DMS 273 (cell line): ENCODE measurements at regions not wholly inside any gene's neighbourhood (a gene's known extent, or its start where the extent isn't known, plus 50 kb on each side); places are given as distances from the start of the nearest gene placed in this dataset.
"Not testable (repeated sequence)": the region's sequence is repeated elsewhere in the genome, so short reads cannot be mapped to it uniquely, and the experiment has no call there.

Experiments used
- DNase-seq: peaks from one replicate; lab custom pipeline; 2025; ENCODE audit not compliant: unreplicated experiment; lab: John Stamatoyannopoulos, UW

GRCh38 chr16:16613212-16613611, 234.3 kb downstream of the NPIPA7 start:
- not testable (repeated sequence) for DNase-seq

GRCh38 chr16:16614484-16614883, 235.5 kb downstream of the NPIPA7 start:
- DNase-seq = not testable (repeated sequence)

DNA sequence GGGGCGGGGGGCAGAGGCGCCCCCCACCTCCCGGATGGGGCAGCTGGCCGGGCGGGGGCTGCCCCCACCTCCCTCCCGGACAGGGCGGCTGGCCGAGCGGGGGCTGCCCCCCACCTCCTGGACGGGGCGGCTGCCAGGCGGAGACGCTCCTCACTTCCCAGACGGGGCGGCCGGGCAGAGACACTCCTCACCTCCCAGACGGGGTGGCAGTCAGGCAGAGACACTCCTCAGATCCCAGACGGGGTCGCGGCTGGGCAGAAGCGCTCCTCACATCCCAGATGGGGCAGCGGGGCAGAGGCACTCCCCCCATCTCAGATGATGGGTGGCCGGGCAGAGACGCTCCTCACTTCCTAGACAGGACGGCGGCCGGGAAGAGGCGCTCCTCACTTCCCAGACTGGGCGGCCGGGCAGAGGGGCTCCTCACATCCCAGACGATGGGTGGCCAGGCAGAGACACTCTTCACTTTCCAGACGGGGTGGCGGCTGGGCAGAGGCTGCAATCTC, 240.1 kb downstream of the NPIPA7 start:
- DNase-seq = not testable (repeated sequence)

GRCh38 chr16:16624367-16624766, 245.4 kb downstream of the NPIPA7 start:
- DNase-seq = not testable (repeated sequence)

- not testable (repeated sequence) for DNase-seq
Measured at GRCh38 chr16:16625140-16625539, 246.2 kb downstream of the NPIPA7 start.

DNA sequence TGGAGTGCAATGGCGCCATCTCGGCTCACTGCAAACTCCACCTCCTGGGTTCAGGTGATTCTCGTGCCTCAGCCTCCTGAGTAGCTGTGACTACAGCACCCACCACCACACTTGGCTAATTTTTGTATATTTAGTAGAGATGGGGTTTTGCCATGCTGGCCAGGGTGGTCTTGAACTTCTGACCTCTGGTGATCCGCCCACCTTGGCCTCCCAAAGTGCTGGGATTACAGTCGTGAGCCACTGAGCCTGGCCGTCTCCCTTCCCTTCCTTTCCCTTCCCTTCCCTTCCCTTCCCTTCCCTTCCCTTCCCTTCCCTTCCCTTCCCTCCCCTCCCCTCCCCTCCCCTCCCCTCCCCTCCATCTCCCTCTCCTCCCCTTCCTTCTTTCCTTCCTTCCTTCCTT, 248.9 kb downstream of the NPIPA7 start:
- DNase-seq = not testable (repeated sequence)

- DNase-seq = not testable (repeated sequence)
Measured at GRCh38 chr16:16638231-16638630, 259.3 kb downstream of the NPIPA7 start.

- not testable (repeated sequence) for DNase-seq
Measured at GRCh38 chr16:16638714-16639113, 259.8 kb downstream of the NPIPA7 start.

DNA sequence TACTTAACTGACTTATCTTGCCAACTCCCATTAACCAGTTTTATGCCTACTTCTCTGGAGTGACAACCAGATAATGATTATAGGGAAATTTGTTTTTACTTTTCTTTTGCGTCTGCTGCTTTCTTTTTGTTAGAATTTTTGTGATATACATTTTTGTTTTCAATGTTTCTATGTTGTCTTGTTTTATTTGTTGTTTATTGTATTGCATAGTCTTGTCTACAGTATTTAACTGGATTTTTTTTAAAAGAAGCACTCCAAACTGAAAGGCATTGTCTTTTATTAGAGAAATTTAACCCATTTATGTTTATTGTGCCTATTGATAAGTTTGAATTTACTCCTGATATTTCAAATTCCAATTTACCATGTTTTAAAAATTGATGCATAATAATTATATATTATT, 264.9 kb downstream of the NPIPA7 start:
- DNase-seq = not testable (repeated sequence)

DNA sequence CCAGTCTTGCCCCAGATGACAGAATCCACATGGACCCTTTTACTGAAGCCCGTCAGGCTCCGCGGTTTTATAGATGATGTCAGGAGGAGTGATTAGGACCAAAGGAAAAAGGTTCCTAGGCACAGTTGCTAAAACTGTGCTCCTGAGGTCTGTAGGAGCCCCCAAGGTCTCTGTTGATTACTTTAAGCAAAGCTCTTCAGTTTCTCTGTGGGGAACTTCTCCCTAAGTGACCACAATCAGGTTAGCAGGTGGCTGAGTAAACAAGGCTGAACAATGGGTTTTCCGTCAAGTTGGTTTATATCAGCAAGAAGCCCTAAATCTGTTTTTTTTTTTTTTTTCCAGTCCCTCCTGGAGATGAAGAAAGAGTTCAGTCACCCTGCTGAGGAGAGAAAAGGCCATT, 269.1 kb downstream of the NPIPA7 start:
- DNase-seq = not testable (repeated sequence)

DNA sequence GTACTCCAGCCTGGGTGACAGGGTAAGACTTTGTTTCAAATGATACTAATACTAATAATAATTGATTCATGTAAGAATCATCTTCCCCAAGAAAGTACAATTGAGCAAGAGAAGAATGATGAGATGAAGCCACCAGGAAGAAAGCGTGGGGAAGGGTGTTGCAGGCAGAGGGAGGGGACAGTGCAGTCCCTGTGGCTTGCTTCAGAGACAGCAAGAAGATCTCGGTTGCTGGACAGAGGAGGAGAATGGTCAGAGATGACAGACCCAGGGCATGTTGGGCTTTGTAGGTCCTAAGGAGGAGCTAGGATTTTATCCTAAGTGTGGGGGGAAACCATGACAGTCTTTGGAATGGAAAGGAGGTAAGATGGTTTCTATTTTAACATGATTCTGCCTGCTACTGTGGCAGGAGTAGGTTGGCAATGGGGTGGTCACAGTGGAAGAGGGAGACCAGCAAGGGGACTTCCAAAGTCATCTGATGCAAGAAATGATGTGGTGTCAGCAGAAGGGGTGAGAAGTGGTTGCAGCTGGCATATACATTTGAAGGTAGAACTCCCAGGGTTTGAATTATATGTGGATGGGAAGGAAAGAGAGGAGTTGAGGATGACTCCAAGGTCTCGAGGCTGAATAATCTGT, 293.4 kb downstream of the NPIPA7 start:
- not testable (repeated sequence) for DNase-seq

DNA sequence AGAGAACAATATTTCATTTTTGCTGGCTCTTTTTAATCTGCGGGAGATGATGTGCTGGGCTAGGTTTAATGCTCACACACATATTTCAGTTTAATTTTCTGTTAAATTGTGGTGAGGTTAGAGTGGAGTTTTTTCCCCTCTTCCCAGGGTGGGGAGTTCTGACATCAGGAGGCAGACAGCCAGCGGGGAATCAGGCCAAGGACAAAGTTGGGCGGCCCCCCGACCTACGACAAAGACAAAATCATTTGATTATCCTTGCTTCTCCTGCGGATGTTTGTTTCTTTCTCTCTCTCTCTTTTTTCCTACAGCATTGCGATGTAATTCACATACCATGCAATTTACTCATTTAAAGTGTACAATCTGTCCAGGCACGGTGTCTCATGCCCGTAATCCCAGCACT, 295.9 kb downstream of the NPIPA7 start:
- not testable (repeated sequence) for DNase-seq

DNA sequence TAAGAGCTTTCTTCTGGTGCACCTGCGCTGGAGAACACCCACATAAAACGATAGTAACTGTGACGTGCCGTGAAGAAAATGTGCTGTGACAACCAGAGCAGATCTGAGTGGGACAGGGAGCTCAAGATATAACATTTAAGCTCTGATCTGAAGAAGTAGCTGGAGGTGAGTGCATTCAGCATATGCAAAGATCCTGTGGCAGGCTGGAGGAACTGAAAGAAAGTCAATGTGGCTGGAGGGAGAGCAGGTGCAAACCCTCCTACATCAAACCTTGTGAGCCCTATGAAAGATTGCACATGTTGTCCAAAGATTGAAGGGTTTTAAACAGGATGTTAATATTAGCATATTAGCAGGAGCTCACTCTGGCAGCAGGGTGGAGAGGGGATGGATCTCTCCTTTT, 342.9 kb downstream of the NPIPA7 start:
- DNase-seq = not testable (repeated sequence)

DNA sequence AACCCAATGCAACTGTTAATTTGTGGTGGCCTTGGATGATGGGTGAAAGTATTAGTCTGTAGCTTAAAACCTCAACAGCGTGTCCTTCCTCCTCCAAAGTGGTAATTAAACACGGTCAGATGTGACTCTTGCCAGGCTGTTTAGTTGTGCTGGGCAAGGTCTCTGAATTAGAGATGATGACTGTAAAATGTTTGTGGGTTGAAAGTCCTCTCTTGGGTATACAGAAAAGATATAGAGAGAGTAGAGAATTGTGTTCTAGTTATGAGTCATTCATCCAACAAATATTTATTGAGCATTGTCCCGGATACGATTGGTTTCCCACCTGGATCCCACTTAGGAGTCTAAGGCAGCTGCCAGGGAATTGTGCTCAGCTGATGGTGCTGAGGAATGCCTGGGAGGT, 343.7 kb downstream of the NPIPA7 start:
- not testable (repeated sequence) for DNase-seq

DNA sequence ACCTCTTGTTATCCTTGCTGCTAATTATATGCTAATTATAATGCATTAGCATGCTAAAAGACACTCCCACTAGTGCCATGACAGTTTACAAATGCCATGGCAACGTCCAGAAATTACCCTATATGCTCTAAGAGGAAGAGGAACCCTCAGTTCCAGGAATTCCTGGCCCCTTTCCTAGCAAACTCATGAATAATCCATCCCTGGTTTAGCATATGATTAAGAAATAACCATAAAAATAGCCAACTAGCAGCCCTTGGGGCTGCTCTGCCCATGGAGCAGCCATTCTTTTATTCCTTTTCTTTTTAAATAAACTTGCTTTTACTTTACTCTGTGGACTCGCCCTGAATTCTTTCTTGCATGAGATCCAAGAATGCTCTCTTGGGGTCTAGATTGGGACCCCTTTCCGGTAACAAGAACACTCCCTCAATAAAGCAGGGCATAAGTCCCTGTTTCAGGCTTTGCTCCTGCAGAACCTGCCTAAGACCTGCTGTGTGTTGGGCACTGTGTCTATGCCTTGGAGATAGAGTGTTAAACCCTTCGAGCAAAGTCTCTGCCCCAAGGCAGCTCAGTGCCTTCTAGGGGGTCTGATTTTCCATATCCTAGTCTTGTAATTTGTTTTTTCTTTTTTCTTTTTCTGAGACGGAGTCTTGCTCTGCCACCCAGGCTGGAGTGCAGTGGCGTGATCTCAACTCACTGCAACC, 345.0 kb downstream of the NPIPA7 start:
- not testable (repeated sequence) for DNase-seq

DNA sequence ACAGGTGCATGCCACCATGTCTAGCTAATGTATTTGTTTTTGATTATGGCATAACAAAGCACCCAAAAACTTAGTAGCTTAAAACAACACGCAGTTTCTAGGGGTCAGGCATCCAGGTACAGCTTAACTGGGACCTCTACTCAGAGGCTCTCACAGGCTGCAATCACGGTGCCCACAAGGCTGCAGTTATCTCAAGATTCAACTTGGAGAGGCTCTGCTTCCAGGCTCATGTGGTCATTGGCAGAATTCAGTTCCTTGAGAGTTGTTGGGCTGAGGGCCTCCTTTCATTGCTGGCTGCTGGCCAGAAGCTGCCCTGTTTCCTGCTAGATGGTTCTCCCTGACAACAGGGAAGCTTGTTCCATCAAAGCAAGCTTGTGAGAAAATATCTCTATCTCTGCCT, 348.1 kb downstream of the NPIPA7 start:
- not testable (repeated sequence) for DNase-seq

DNA sequence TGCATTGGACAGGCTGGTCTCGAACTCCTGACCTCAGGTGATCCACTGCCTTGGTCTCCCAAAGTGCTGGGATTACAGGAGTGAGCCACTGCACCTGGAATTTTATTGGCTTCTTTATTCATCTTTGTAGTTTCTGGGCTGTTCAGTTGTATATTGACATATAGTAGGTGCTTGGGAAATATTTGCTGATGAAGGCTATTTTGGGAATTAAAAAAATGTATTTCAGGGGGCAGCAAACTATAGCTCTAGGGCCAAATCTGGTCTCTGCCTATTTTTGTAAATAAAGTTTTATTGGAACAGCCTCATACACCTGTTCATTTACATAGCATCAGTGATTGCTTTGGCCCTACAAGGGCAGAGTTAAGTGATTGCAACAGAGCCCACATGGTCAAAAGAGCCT, 363.6 kb downstream of the NPIPA7 start:
- DNase-seq = not testable (repeated sequence)

- DNase-seq = not testable (repeated sequence)
Measured at GRCh38 chr16:16754992-16755667, 376.2 kb downstream of the NPIPA7 start.

DNA sequence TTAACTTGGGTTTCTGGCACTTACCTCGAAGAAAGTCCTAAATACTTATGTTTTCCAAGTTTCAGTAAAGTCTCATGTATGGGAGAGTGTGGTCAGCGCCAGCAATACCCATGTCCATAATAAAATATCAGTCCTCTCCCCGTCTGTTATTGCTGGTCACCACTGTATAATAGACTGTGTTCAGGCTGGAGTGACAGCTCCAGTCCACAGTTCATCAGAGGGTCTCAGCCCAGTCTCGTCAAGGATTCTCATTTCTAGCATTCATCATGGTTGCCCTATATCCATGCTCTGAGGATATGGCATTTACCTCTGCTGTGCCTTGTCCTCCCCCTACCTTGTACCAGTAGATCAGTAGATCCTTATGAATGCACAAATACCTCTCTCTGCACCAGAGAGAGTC, 384.5 kb downstream of the NPIPA7 start:
- no peak for DNase-seq

DNA sequence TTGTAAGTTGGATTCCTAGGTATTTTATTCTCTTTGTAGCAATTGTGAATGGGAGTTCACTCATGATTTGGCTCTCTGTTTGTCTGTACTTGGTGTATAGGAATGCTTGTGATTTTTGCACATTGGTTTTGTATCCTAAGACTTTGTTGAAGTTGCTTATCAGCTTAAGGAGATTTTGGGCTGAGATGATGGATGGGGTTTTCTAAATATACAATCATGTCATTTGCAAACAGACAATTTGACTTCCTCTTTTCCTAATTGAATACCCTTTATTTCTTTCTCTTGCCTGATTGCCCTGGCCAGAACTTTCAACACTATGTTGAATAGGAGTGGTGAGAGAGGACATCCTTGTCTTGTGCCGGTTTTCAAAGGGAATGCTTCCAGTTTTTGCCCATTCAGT, 391.8 kb downstream of the NPIPA7 start:
- not testable (repeated sequence) for DNase-seq

DNA sequence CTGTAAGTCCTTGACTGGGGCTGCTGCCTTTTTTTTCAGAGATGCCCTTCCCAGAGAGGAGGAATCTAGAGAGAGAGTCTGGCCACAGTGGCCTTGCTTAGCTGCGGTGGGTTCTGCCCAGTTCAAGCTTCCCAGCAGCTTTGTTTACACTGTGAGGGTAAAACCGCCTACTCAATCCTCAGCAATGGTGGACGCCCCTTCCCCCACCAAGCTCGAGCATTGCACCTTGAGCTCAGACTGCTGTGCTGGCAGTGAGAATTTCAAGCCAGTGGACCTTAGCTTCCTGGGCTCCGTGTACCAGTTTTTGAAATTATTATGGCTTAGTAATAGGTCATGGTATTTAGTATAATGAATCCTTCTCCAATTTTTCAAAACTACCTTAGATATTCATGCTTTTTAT, 395.4 kb downstream of the NPIPA7 start:
- no peak for DNase-seq

DNA sequence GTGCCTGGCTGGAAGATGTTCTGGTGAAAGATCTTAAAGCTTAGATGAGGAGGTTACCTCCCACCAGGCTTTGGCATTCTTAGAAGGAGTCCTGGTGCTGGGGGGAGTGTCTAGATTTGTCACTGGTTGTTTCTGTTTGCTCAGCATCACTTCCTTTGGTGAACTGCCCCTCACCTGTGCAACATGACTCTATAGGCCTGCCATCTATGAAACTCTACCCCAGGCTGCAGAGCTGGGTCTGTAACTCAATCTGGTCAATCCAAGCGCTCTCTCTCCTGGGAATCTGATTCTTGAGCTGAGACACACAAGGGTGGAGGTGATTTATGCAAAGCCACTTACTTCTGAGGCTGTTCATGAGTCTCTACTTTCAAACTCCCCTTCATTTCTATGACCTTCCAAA, 399.4 kb downstream of the NPIPA7 start:
- no peak for DNase-seq
